ENCODE measurements at regions not wholly inside any gene's neighbourhood (a gene's known extent, or its start where the extent isn't known, plus 50 kb on each side); places are given as distances from the start of the nearest gene placed in this dataset.

- DNase-seq (ENCODE audit: low spot score), result no peak
Observed at GRCh38 chrY:19354857-19355173, 389.7 kb downstream of the KDM5D start.

GRCh38 chrY:19354061-19354856 lies 390.3 kb downstream of the KDM5D start:
- DNase-seq (ENCODE audit: low spot score), result no peak

GRCh38 chrY:19351616-19352015 lies 392.9 kb downstream of the KDM5D start:
- DNase-seq (ENCODE audit: low spot score), result no peak

GRCh38 chrY:19321701-19322100 lies 422.8 kb downstream of the KDM5D start:
- DNase-seq (ENCODE audit: low spot score), result no peak

DNA sequence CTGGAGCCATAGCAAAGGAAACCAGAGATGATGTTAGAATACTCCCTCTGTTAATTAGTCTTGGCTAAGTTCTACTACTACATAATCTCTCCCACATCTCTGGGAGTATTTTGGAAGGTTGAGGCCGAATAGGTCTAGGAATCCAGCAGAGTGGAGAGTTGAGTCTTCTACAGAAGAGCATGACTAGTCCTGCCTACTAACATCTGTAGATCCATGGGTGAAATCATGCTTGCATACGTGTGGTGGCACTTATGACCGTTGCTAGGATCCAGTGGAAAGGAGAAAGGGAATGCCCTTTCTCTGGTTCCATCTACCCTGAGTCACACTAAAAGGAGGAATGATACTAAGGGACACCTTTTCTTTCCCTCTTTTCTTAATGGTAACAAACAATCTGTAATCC lies 425.4 kb downstream of the KDM5D start:
- no peak for DNase-seq (ENCODE audit: low spot score)

DNA sequence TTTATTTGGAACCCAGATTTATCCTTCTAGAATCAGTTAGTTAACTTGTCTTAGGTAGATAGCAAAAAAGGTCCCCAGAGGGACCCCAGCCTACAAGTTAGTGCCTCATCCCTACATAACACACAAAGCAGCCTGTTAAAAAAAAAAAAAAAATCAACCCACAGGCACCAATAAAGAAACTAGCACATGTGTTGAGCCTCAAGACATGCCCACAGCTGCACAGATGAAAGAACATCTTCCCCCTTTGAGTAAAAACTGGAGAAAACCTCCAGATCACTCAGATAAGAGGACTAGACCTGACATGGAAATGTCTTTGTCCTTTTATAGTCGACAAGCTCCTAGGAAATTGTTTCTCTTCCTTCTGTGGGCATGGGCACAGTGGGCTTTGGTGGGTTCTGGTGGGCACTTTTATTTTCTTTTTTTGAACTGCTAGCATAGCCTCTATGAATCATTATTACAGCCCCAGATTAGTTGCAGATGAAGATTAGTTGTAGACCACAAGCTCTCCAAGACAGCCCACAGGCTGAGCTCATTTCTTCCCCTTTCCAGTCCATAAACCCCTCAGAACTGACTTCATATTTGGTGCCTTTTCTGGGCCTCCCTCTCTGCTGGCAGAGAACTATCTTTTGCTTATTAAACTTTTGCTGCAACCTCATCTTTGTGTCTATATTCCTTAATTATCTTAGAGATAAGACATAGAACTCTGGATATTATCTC lies 427.1 kb downstream of the KDM5D start:
- no peak for DNase-seq (ENCODE audit: low spot score)

GRCh38 chrY:19307627-19308026 lies 436.9 kb downstream of the KDM5D start:
- DNase-seq (ENCODE audit: low spot score), result no peak

GRCh38 chrY:19303136-19303535 lies 441.4 kb downstream of the KDM5D start:
- DNase-seq (ENCODE audit: low spot score), result no peak

DNA sequence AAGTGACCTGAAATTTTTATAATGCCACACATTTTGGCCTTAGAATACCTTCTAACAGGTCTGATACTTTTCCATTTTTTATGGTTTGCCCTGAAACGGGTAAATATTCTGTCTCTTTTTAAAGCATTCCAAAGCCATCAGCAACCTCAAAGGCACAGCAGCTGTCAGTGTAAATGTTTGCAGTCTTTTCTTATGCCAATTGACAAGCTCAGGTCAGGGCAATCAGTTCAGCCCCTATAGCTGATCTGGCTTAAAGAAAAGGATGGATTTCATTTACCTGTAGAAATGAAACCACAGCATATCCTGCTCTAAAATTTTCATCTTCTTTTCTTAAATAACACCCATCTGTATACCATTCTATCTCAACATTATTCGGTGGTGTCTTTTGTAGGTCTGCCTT lies 453.6 kb downstream of the KDM5D start:
- no peak for DNase-seq (ENCODE audit: low spot score)

GRCh38 chrY:19274076-19274475 lies 470.4 kb downstream of the KDM5D start:
- DNase-seq (ENCODE audit: low spot score), result no peak

DNA sequence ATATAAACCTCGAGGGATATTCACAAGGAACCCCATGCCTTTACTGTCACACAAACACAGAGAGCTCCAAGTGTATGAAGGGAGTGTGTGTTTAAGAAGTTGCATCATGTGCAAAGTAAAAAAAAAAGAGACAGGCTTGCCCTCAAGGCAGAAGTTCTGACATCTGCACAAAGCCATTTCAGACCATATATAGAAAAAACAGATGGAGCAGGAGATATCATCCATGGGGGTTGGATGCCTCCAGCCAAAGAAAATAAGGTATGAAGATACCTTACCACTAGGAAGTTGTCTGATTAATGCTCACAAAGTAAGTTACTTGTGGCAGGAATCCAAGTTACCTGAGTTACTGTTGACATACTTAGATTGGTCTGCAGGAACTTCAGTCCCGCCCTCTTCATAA lies 476.2 kb downstream of the KDM5D start:
- no peak for DNase-seq (ENCODE audit: low spot score)

DNA sequence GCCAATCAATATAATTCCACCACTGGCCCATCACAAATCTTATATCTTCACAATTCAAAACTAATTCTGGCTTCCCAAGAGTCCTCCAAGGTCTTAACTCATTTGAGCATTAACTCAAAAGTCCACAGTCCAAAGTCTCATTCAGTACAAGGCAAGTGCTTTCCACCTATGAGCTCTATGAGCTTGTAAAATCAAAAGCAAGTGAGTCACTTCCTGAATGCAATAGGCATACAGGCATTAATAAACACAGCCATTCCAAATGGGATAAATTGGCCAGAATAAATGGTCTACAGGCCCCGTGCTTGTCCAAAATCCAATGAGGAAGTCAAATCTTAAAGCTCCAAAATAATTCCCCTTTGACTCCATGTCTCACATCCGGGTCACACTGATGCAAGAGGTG lies 479.1 kb downstream of the KDM5D start:
- no peak for DNase-seq (ENCODE audit: low spot score)

- no peak for DNase-seq (ENCODE audit: low spot score)
Observed at GRCh38 chrY:19262310-19262709, 482.2 kb downstream of the KDM5D start.

- no peak for DNase-seq (ENCODE audit: low spot score)
Observed at GRCh38 chrY:19232276-19232994, 458.9 kb upstream of the HSFY2 start.

DNA sequence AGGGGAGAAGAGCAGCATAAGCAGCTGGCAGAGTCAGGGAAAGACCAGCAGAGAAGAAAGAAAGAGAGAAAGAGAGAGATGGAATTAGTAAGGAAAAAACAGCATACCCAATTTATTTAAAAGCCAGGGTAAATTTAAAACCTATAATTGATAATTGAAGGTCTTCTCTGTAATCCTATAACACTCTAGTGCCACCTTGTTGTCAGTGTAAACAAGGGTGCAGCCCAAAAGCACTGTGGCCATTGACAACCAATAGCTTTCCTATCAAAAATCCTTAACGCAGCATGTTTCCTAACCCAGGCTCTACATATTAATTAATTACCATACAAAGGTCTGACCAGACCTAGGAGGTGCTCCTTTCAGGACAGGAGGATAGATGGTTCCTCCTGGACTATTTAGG lies 447.2 kb upstream of the HSFY2 start:
- no peak for DNase-seq (ENCODE audit: low spot score)

DNA sequence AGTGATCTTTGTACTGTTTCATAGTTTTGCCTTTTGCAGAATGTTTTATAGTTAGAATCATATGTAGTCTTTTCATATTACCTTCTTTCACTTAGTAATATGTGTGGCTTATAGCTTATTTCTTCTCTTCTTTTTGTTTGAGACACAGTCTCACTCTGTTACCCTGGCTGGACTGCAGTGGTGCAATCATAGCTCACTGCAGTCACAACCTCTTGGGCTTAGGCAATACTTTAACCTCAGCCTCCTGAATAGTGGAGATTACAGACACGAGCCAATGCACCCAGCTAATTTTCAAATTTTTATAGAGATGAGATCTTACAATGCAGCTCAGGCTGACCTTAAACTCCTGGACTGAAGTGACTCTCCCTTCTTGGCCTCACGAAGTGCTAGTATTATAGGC lies 435.4 kb upstream of the HSFY2 start:
- no peak for DNase-seq (ENCODE audit: low spot score)

DNA sequence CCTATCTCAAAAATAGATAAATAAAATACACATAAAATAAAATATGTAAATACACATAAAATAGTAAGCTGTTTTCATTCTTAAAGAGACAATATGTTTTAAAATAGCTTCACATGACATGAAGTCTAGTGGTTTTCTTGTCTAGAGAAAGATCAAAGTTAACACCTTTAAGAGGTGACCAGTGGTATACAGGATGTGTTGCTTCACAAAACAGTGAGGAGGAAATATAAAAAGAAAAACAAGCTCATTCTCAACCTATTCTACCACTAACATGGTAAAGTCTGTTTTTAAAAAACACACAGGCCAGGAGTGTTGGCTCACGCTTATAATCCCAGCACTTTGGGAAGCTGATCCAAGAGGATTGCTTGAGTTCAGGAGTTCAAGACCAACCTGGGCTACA lies 433.5 kb upstream of the HSFY2 start:
- no peak for DNase-seq (ENCODE audit: low spot score)

GRCh38 chrY:19180824-19181223 lies 407.3 kb upstream of the HSFY2 start:
- DNase-seq (ENCODE audit: low spot score), result no peak

GRCh38 chrY:19168202-19168565 lies 394.6 kb upstream of the HSFY2 start:
- DNase-seq (ENCODE audit: low spot score), result no peak

- DNase-seq (ENCODE audit: low spot score), result no peak
Observed at GRCh38 chrY:19167319-19168201, 394.0 kb upstream of the HSFY2 start.

DNA sequence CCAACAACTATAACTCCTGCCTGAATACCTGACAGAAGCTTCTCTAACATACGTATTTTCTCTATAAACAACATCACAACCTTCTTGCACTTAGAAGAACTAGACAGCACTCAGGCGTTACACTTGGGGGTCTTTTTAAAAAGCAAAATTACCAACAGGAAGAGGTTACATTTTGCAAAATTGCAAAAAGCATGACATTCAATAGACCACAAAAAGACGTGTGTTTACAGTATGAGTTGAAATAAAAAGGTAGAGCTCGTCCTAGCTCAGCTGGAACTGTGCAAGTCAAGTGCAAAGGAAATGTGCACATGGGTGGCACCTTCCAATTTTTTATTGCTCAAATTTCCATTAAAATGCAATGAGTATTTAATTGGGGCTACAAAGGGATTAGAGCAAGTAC lies 375.2 kb upstream of the HSFY2 start:
- DNase-seq (ENCODE audit: low spot score), result no peak

GRCh38 chrY:19146296-19146695 lies 372.8 kb upstream of the HSFY2 start:
- no peak for DNase-seq (ENCODE audit: low spot score)
